ENCODE measurements at regions not wholly inside any gene's neighbourhood (a gene's known extent, or its start where the extent isn't known, plus 50 kb on each side); places are given as distances from the start of the nearest gene placed in this dataset.
"Not testable (repeated sequence)": the region's sequence is repeated elsewhere in the genome, so short reads cannot be mapped to it uniquely, and the experiment has no call there.

DNA sequence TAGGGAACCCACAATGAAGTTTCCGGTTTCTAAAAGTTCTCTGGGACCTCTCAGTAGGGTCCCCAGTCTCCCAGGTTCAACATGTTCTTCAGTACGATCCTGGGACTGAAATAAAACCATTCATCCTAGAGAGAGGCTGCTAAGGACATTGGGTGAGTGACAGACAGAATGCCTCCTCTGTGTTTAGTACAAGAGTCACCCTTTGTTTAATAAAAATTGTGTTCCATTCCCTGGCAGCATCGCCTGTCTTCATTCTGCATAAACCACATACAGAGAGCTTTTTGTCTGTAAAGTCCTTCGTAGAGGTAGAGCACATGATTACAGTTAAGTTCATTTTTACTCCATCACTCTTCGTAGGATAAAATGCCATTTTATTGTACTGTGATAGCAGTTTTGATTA, 95.3 kb upstream of the GPR12 start:
- DNase-seq = no peak
- intact Hi-C loops (cut with DNase I) = no loop called here
- Histone ChIP-seq H3K9me3 (no peaks in the 10 kb centered on the region), H3K4me3 (no peak overlapping the region), H3K4me1 (no peaks in the 10 kb centered on the region), H3K36me3 (no peaks in the 10 kb centered on the region), H3K27me3 (peaks cover 0 to 7% (median 0%) of the 10 kb centered on the region in 4 donors), H3K27ac (no peak overlapping the region)
- FAIRE-seq = no peak
- ATAC-seq = no peak
- TF ChIP-seq, protein P1, sequence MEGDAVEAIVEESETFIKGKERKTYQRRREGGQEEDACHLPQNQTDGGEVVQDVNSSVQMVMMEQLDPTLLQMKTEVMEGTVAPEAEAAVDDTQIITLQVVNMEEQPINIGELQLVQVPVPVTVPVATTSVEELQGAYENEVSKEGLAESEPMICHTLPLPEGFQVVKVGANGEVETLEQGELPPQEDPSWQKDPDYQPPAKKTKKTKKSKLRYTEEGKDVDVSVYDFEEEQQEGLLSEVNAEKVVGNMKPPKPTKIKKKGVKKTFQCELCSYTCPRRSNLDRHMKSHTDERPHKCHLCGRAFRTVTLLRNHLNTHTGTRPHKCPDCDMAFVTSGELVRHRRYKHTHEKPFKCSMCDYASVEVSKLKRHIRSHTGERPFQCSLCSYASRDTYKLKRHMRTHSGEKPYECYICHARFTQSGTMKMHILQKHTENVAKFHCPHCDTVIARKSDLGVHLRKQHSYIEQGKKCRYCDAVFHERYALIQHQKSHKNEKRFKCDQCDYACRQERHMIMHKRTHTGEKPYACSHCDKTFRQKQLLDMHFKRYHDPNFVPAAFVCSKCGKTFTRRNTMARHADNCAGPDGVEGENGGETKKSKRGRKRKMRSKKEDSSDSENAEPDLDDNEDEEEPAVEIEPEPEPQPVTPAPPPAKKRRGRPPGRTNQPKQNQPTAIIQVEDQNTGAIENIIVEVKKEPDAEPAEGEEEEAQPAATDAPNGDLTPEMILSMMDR (IDR thresholded peaks at IDR 0.05) = no peak
- WGBS, 2 donors = 34 to 46% methylated on average over 5 of the region's 5 CpGs

DNA sequence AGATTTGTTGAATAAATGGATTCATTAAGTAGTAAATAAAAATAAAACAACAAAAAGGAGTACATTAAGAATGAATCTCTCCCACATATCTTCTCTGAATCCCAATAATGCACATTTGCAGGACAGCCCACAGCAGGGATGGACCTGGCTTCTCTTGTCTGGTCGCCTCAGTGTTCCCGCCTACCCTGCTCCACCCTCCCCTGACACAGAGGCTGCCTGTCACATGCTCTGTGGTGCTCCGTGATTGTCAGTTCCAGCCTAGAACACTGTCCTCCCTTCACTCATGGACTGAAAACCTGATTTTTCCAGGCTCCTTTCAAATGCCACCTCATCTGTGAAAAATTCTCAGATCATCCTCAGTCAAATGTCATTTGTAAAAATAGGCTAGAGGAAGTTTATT, 94.5 kb upstream of the GPR12 start:
- WGBS, 2 donors = 48 to 53% methylated on average over 3 of the region's 3 CpGs
- H3K36me3 ChIP-seq = no peaks in the 10 kb centered on the region
- TF ChIP-seq, protein P1 (IDR thresholded peaks at IDR 0.05) = no peak

DNA sequence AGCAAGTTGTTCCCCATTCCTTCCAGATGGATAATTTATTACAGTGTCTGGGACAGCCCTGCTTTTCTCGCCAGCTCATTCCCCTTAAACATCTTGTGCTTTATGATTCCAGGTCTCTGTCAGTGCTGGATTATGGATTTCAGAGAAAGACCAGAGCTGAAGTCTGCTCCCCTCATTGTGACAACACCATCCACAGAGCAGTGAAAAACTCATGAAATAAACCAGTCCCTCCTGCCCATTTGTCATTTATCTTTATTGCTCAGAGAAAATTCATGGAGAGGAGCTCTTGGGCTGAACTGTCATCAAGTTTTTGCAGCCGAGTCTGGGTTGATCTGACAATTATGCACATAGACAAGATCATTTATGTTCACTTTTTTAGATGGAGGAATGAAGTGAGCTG, 92.7 kb upstream of the GPR12 start:
- Histone ChIP-seq H3K27ac (no peak overlapping the region), H3K27me3 (peaks cover 0 to 7% (median 2%) of the 10 kb centered on the region in 4 donors), H3K9me3 (no peaks in the 10 kb centered on the region), H3K4me3 (no peak overlapping the region), H3K36me3 (no peaks in the 10 kb centered on the region), H3K4me1 (no peaks in the 10 kb centered on the region)
- 32 to 44% methylated on average over 2 of the region's 2 CpGs for WGBS, 2 donors
- FAIRE-seq (no peak), DNase-seq (no peak), ATAC-seq (no peak)
- TF ChIP-seq, protein P1 (IDR thresholded peaks at IDR 0.05) = no peak
- intact Hi-C loops (cut with DNase I) = no loop called here

More for the DNA sequence above, 94.5 kb upstream of the GPR12 start:
- DNase-seq (no peak), FAIRE-seq (no peak), ATAC-seq (no peak)
- Histone ChIP-seq H3K27me3 (peaks cover 0 to 7% (median 0%) of the 10 kb centered on the region in 4 donors), H3K4me3 (no peak overlapping the region), H3K4me1 (no peaks in the 10 kb centered on the region), H3K27ac (no peak overlapping the region), H3K9me3 (no peaks in the 10 kb centered on the region)
- intact Hi-C loops (cut with DNase I) = no loop called here

DNA sequence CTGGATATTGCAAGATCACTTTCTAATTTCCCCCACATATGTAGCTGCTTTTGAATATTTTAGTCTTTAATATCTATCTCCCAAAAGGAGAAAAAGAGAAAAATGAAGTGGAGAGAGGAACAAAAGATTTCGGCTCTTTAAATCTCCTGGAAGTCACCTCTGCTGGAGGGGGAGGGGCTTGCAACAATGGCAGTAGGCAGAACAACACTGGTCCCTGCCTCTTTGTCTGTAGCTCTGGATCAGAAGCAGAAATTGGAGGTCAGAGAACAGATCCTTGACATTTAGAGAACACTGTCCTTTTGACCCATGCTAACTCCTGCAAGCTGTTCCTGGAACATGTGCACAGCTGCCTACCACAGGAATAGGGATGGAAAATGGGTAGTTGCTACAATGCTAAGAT, 86.7 kb upstream of the GPR12 start:
- H3K9me3 ChIP-seq = no peaks in the 10 kb centered on the region
- intact Hi-C loops (cut with DNase I) = no loop called here
- ATAC-seq = no peak
- TF ChIP-seq, protein P1 (IDR thresholded peaks at IDR 0.05) = no peak
- no peak overlapping the region for H3K27ac ChIP-seq
- no peaks in the 10 kb centered on the region for H3K36me3 ChIP-seq
- no peak for DNase-seq
- H3K27me3 ChIP-seq = peaks cover 0 to 6% (median under 1%) of the 10 kb centered on the region in 4 donors
- WGBS, 2 donors = 28 to 42% methylated on average over 1 of the region's 1 CpG
- FAIRE-seq = no peak
- no peaks in the 10 kb centered on the region for H3K4me1 ChIP-seq
- no peak overlapping the region for H3K4me3 ChIP-seq

DNA sequence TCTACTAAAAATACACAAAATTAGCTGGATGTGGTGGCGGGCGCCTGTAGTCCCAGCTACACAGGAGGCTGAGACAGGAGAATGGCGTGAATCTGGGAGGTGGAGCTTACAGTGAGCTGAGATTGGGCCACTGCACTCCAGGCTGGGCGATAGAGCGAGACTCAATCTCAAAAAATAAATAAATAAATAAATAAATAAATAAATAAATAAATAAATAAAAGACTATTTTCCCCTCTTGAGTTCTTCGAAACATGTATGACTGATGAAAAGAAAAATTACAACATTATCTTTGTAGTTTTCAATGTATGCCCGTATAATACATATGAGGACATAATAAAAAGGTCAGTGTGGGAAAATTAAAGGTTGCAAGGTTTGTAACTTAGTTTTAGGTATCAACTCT, 84.5 kb upstream of the GPR12 start:
- DNase-seq; H3K36me3 ChIP-seq; ATAC-seq; intact Hi-C loops (cut with DNase I); H3K4me3 ChIP-seq; H3K27me3 ChIP-seq; H3K9me3 ChIP-seq; H3K27ac ChIP-seq; H3K4me1 ChIP-seq; FAIRE-seq: not testable (repeated sequence)
- 79 to 92% methylated on average over 7 of the region's 7 CpGs for WGBS, 2 donors

Measured in pancreas (tissue), 10 donors.